Epithelial cell of proximal tubule (primary cell): ENCODE measurements at regions not wholly inside any gene's neighbourhood (a gene's known extent, or its start where the extent isn't known, plus 50 kb on each side); places are given as distances from the start of the nearest gene placed in this dataset.

Experiments used
- DNase-seq: peaks from one replicate; pipeline ENCODE4 v3.0.0-alpha.2; 2011; ENCODE audit warnings: low read depth
- H3K4me3 ChIP-seq: 2 replicates; pipeline ENCODE4 v1.5.1; 2011; ENCODE audit warnings: low read depth, mild to moderate bottlenecking, low read length
- CTCF ChIP-seq: conservative IDR thresholded peaks from 2 replicates; pipeline ENCODE4 v1.5.1; 2012; ENCODE audit warnings: low read depth, mild to moderate bottlenecking, low read length

GRCh38 chr16:16985707-16986106, 485.1 kb downstream of the XYLT1 start:
- no peak overlapping the region for H3K4me3 ChIP-seq
- no peak for DNase-seq

GRCh38 chr16:16988963-16989362, 481.8 kb downstream of the XYLT1 start:
- no peak overlapping the region for H3K4me3 ChIP-seq
- TF ChIP-seq CTCF = no peak
- DNase-seq = no peak

More at GRCh38 chr16:16985707-16986106, 485.1 kb downstream of the XYLT1 start:
- no peak for TF ChIP-seq CTCF

- H3K4me3 ChIP-seq = no peak overlapping the region
- no peak for DNase-seq
- TF ChIP-seq CTCF = no peak
These were observed 481.4 kb downstream of the XYLT1 start for GRCh38 chr16:16989368-16989767.

GRCh38 chr16:16991711-16992110, 479.0 kb downstream of the XYLT1 start:
- TF ChIP-seq CTCF = no peak
- DNase-seq = no peak
- H3K4me3 ChIP-seq = no peak overlapping the region

- DNase-seq = no peak
- no peak overlapping the region for H3K4me3 ChIP-seq
- TF ChIP-seq CTCF = no peak
These were observed 477.6 kb downstream of the XYLT1 start for GRCh38 chr16:16992975-16993765.

GRCh38 chr16:16994831-16995230, 475.9 kb downstream of the XYLT1 start:
- no peak for TF ChIP-seq CTCF
- H3K4me3 ChIP-seq = no peak overlapping the region
- no peak for DNase-seq

GRCh38 chr16:16996827-16997226, 473.9 kb downstream of the XYLT1 start:
- no peak for TF ChIP-seq CTCF
- no peak for DNase-seq
- H3K4me3 ChIP-seq = no peak overlapping the region
